Naive thymus-derived CD8-positive, alpha-beta T cell (primary cell): ENCODE measurements at regions not wholly inside any gene's neighbourhood (a gene's known extent, or its start where the extent isn't known, plus 50 kb on each side); places are given as distances from the start of the nearest gene placed in this dataset.

ENCODE experiments used
- ATAC-seq, 2 donors: fragments of 150-1000 bp; cut with Tn5 transposase in 1 of 2; sonication (Bioruptor Pico), chemical (Tn5 transposase) in 1 of 2; 1 replicate in 1 of 2; 2 replicates in 1 of 2; pipeline ENCODE4 v1.10.0; 2021; ENCODE audit warnings: mild to moderate bottlenecking in 2 of 2, moderate library complexity in 2 of 2
- POLR2A ChIA-PET: fragments of 350-600 bp; sonication (Branson Sonifier 250); formaldehyde crosslinking; loops from one replicate; lab custom pipeline; 2021; ENCODE audit warnings: antibody characterized with exemption; lab: Charles Lee
- DNase-seq, 10 donors: peaks; one replicate each; pipeline versions ENCODE4 v3.0.0 to v3.0.0-alpha.2; 2020 to 2022
- H3K27ac Mint-ChIP-seq, 10 donors: one replicate each; pipeline ENCODE4 v1.8.0; 2020 to 2022; ENCODE audit warnings: mild to moderate bottlenecking in 10 of 10, mixed read lengths in 10 of 10, moderate library complexity in 4 of 10, inconsistent platforms in 1 of 10
- H3K27me3 Mint-ChIP-seq, 5 donors: one replicate each; pipeline ENCODE4 v1.8.0; 2021 to 2022; ENCODE audit warnings: mixed read lengths in 5 of 5
- H3K36me3 Mint-ChIP-seq, 3 donors: one replicate each; pipeline ENCODE4 v1.8.0; 2020 to 2022; ENCODE audit warnings: mixed read lengths in 3 of 3, mild to moderate bottlenecking in 2 of 3, inconsistent platforms in 1 of 3
- H3K4me1 Mint-ChIP-seq, 4 donors: one replicate each; pipeline ENCODE4 v1.8.0; 2021 to 2022; ENCODE audit warnings: mixed read lengths in 4 of 4
- H3K4me3 Mint-ChIP-seq, 10 donors: one replicate each; pipeline ENCODE4 v1.8.0; 2020 to 2022; ENCODE audit warnings: mild to moderate bottlenecking in 10 of 10, mixed read lengths in 10 of 10, moderate library complexity in 6 of 10, inconsistent platforms in 1 of 10
- H3K9me3 Mint-ChIP-seq, 9 donors: one replicate each; pipeline ENCODE4 v1.8.0; 2020 to 2022; ENCODE audit warnings: mixed read lengths in 9 of 9, mild to moderate bottlenecking in 3 of 9, inconsistent platforms in 1 of 9, moderate library complexity in 1 of 9

- no peak for ATAC-seq
- H3K9me3 Mint-ChIP-seq, result peaks cover 3 to 21% (median 8%) of the 10 kb centered on the region in 9 donors
- no peak overlapping the region for H3K4me3 Mint-ChIP-seq
- peaks cover 0 to 13% (median 5%) of the 10 kb centered on the region in 4 donors for H3K4me1 Mint-ChIP-seq
- peak overlapping the region in 2 of 10 donors; percentile 2 to 32 for H3K27ac Mint-ChIP-seq
- H3K27me3 Mint-ChIP-seq, result peaks cover 0 to 2% (median 0%) of the 10 kb centered on the region in 5 donors
- DNase-seq, result peak in 1 of 10 donors; percentile 37
- peaks cover 5 to 16% (median 16%) of the 10 kb centered on the region in 3 donors for H3K36me3 Mint-ChIP-seq
- POLR2A ChIA-PET, result no interaction called here
Observed at GRCh38 chr14:97490521-97491070, 693.4 kb downstream of the VRK1 start.

- Mint-ChIP-seq H3K36me3 (peaks cover 5 to 16% (median 16%) of the 10 kb centered on the region in 3 donors), H3K4me1 (peaks cover 0 to 13% (median 5%) of the 10 kb centered on the region in 4 donors), H3K4me3 (no peak overlapping the region), H3K27ac (peak overlapping the region in 1 of 10 donors; percentile 45), H3K27me3 (peaks cover 0 to 2% (median 0%) of the 10 kb centered on the region in 5 donors), H3K9me3 (peaks cover 3 to 21% (median 8%) of the 10 kb centered on the region in 9 donors)
- DNase-seq, result no peak
- ATAC-seq, result no peak
- POLR2A ChIA-PET, result interaction anchor here (1.0 kb wide), 1 partner anchor 9 kb away, joined by 3 read pairs; no protein-coding TSS in a partner anchor
Observed at GRCh38 chr14:97491697-97492096, 694.5 kb downstream of the VRK1 start.

GRCh38 chr14:97499790-97500481, 702.8 kb downstream of the VRK1 start:
- Mint-ChIP-seq H3K27me3 (no peaks in the 10 kb centered on the region), H3K4me3 (no peak overlapping the region), H3K27ac (no peak overlapping the region), H3K36me3 (peaks cover 0 to 5% (median 0%) of the 10 kb centered on the region in 3 donors), H3K4me1 (no peaks in the 10 kb centered on the region), H3K9me3 (no peaks in the 10 kb centered on the region)
- DNase-seq, result no peak
- ATAC-seq, result no peak
- POLR2A ChIA-PET, result no interaction called here

GRCh38 chr14:97506626-97507025, 709.4 kb downstream of the VRK1 start:
- Mint-ChIP-seq H3K27me3 (no peaks in the 10 kb centered on the region), H3K9me3 (peaks cover 0 to 28% (median 10%) of the 10 kb centered on the region in 9 donors), H3K4me3 (no peak overlapping the region), H3K36me3 (peaks cover 0 to 11% (median 2%) of the 10 kb centered on the region in 3 donors), H3K4me1 (peaks cover 0 to 4% (median 0%) of the 10 kb centered on the region in 4 donors), H3K27ac (no peak overlapping the region)
- POLR2A ChIA-PET, result no interaction called here
- no peak for ATAC-seq
- DNase-seq, result no peak

DNA sequence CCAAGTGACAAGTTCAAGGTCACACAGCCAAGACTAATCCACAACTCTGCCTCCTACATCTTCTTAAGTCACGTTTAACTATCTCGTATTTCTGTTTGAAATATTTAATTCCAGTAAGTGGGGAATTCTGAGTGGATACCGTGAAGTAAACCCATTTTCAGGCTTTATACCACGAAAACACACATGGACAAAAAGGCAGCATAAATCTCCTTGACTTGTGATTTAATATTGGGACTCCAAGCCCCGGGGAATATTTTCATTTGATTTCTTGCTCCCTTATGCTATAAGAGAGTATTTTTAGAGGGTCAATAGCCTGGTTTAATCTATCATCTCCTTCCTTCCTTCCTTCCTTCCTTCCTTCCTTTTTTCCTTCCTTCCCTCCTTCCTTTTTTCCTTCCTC, 716.7 kb downstream of the VRK1 start:
- H3K4me3 Mint-ChIP-seq, result no peak overlapping the region
- no peaks in the 10 kb centered on the region for H3K4me1 Mint-ChIP-seq
- DNase-seq (no peak), ATAC-seq (no peak)
- peaks cover 0 to 9% (median 3%) of the 10 kb centered on the region in 9 donors for H3K9me3 Mint-ChIP-seq
- no peaks in the 10 kb centered on the region for H3K27me3 Mint-ChIP-seq
- no peaks in the 10 kb centered on the region for H3K36me3 Mint-ChIP-seq
- POLR2A ChIA-PET, result no interaction called here
- peak overlapping the region in 2 of 10 donors; percentile 4 to 34 for H3K27ac Mint-ChIP-seq

GRCh38 chr14:97517566-97518234, 720.5 kb downstream of the VRK1 start:
- POLR2A ChIA-PET, result no interaction called here
- Mint-ChIP-seq H3K27me3 (no peaks in the 10 kb centered on the region), H3K9me3 (peaks cover 0 to 10% (median 0%) of the 10 kb centered on the region in 9 donors), H3K4me3 (no peak overlapping the region), H3K36me3 (peaks cover 0 to 4% (median 0%) of the 10 kb centered on the region in 3 donors), H3K4me1 (peaks cover 0 to 2% (median 0%) of the 10 kb centered on the region in 4 donors), H3K27ac (no peak overlapping the region)
- DNase-seq, result no peak
- no peak for ATAC-seq

- POLR2A ChIA-PET, result interaction anchor here (0.9 kb wide), 1 partner anchor 78 kb away, joined by 5 read pairs; no protein-coding TSS in a partner anchor
- no peak overlapping the region for H3K27ac Mint-ChIP-seq
- ATAC-seq, result no peak
Observed at GRCh38 chr14:97523936-97524335, 726.8 kb downstream of the VRK1 start.

DNA sequence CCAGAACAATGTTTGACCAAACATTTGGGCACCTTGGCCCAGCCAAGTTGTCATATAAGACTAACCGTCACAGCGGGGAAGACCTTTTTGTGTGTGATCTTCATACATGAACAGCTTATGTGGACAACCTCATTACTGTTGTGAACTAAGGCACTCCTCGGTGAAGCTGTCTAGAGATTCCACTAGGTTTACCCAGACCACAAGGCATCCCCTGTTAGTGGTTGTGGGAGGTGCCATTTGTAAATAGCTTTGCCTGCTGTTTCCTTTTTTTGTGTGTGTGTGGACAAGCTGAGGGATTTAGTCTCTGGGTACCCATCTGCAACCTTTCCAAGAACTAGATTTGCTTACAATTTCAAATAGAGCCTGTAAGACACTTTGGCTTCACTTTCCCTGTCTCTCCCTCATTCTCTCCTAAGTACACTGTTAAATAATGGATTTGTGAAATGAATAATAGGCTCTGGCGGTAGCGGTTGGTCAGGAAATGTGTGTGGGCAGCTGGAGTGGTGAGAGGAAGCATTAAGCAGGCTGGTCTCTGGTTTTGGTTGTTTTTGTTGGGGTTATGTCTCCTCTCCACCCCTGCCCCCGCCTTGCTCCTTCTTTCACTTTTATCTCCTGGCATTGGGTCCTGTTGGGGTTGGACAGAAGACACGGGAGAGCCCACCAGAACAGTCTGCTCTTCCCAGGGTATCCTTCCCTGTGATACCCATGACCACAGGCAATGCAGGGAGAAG, 727.6 kb downstream of the VRK1 start:
- POLR2A ChIA-PET, result interaction anchor here (0.9 kb wide), 1 partner anchor 78 kb away, joined by 5 read pairs; no protein-coding TSS in a partner anchor
- H3K9me3 Mint-ChIP-seq, result peaks cover 0 to 13% (median 0%) of the 10 kb centered on the region in 9 donors
- H3K4me3 Mint-ChIP-seq, result peak overlapping the region in 7 of 10 donors; percentile 22 to 66 (median 46)
- H3K4me1 Mint-ChIP-seq, result peaks cover 12 to 20% (median 18%) of the 10 kb centered on the region in 4 donors
- peak overlapping the region in 5 of 10 donors; percentile 3 to 48 (median 34) for H3K27ac Mint-ChIP-seq
- H3K27me3 Mint-ChIP-seq, result no peaks in the 10 kb centered on the region
- peaks cover 0 to 4% (median 0%) of the 10 kb centered on the region in 3 donors for H3K36me3 Mint-ChIP-seq
- ATAC-seq (no peak), DNase-seq (no peak)

More at GRCh38 chr14:97523936-97524335, 726.8 kb downstream of the VRK1 start:
- Mint-ChIP-seq H3K27me3 (no peaks in the 10 kb centered on the region), H3K9me3 (peaks cover 0 to 13% (median 0%) of the 10 kb centered on the region in 9 donors), H3K36me3 (peaks cover 0 to 4% (median 0%) of the 10 kb centered on the region in 3 donors), H3K4me3 (no peak overlapping the region), H3K4me1 (peaks cover 12 to 20% (median 18%) of the 10 kb centered on the region in 4 donors)
- DNase-seq, result no peak

DNA sequence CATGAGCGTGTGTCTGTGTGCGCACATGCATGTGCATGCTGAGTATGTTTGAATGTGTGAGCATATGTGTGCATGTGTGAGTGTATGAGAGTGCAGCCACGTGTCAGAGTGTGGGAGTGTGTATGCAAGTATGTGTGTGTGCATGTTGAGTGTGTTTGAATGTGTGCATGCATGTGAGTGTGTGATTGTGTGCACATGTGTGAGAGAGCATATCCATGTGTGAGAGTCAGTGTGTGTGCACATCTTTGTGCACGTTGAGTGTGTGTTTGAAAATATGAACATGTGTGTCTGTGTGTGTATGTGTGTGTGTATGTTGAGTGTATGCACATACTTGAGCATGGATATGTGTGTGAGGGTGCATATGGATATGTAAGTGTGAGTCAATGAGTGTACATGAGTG, 730.8 kb downstream of the VRK1 start:
- H3K9me3 Mint-ChIP-seq, result peaks cover 0 to 2% (median 0%) of the 10 kb centered on the region in 9 donors
- no peak for ATAC-seq
- POLR2A ChIA-PET, result no interaction called here

GRCh38 chr14:97532052-97532451, 734.9 kb downstream of the VRK1 start:
- H3K4me3 Mint-ChIP-seq, result no peak overlapping the region
- POLR2A ChIA-PET, result no interaction called here
- DNase-seq, result no peak
- H3K27me3 Mint-ChIP-seq, result no peaks in the 10 kb centered on the region
- H3K27ac Mint-ChIP-seq, result no peak overlapping the region
- ATAC-seq, result no peak
- H3K36me3 Mint-ChIP-seq, result no peaks in the 10 kb centered on the region
- H3K4me1 Mint-ChIP-seq, result peaks cover 0 to 5% (median 2%) of the 10 kb centered on the region in 4 donors
- H3K9me3 Mint-ChIP-seq, result no peaks in the 10 kb centered on the region

More for the DNA sequence above, 730.8 kb downstream of the VRK1 start:
- H3K36me3 Mint-ChIP-seq, result no peaks in the 10 kb centered on the region
- no peaks in the 10 kb centered on the region for H3K27me3 Mint-ChIP-seq
- DNase-seq, result no peak
- H3K27ac Mint-ChIP-seq, result no peak overlapping the region
- H3K4me1 Mint-ChIP-seq, result peaks cover 12 to 20% (median 17%) of the 10 kb centered on the region in 4 donors
- no peak overlapping the region for H3K4me3 Mint-ChIP-seq

DNA sequence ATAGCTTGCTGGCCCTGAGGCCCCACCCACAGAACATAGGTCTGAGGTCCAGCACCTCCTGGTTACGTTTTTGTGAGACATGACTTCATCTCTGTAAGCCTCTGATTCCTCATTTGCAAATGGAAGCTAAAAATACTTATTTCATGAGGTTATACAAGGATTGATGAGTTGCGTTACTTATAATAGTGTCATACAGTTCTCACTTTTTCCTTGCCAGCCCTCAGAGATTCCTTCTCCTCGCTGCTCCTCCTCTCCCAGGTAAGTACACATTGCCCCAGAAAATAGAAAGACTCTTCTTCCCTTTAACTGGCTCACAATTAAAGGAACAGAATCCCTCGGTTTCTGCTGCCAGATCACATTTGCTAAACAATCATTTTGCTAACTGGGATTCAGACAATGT, 739.2 kb downstream of the VRK1 start:
- Mint-ChIP-seq H3K27ac (no peak overlapping the region), H3K4me1 (peaks cover 0 to 15% (median 6%) of the 10 kb centered on the region in 4 donors), H3K27me3 (no peaks in the 10 kb centered on the region), H3K4me3 (no peak overlapping the region), H3K9me3 (no peaks in the 10 kb centered on the region), H3K36me3 (no peaks in the 10 kb centered on the region)
- POLR2A ChIA-PET, result no interaction called here
- ATAC-seq, result no peak
- no peak for DNase-seq
